H9 (cell line): ENCODE measurements at regions not wholly inside any gene's neighbourhood (a gene's known extent, or its start where the extent isn't known, plus 50 kb on each side); places are given as distances from the start of the nearest gene placed in this dataset.

Experiments used
- DNase-seq: peaks from one replicate; pipeline ENCODE4 v3.0.0-alpha.2; 2017
- H2AFZ ChIP-seq: one replicate; pipeline ENCODE4 v1.6.1; 2013; ENCODE audit warnings: mild to moderate bottlenecking, low read length, control low read depth, moderate library complexity
- H2AK5ac ChIP-seq: 2 replicates; pipeline ENCODE4 v1.6.1; 2013; ENCODE audit warnings: low read length, control low read depth, mixed read lengths; ENCODE audit not compliant: insufficient read length
- H2BK120ac ChIP-seq: one replicate; pipeline ENCODE4 v1.6.1; 2013; ENCODE audit warnings: low read depth, mild to moderate bottlenecking, low read length, control low read depth, inconsistent platforms; ENCODE audit not compliant: poor library complexity, severe bottlenecking
- H2BK12ac ChIP-seq: 2 replicates; pipeline ENCODE4 v1.6.1; 2013; ENCODE audit warnings: low read length, control low read depth, mixed read lengths, low read depth; ENCODE audit not compliant: insufficient read length
- H2BK15ac ChIP-seq: 2 replicates; pipeline ENCODE4 v1.6.1; 2013; ENCODE audit warnings: low read depth, low read length, control low read depth
- H2BK20ac ChIP-seq: one replicate; pipeline ENCODE4 v1.6.1; 2013; ENCODE audit warnings: low read depth, mild to moderate bottlenecking, low read length, control low read depth, inconsistent platforms; ENCODE audit not compliant: poor library complexity, severe bottlenecking
- H2BK5ac ChIP-seq: 2 replicates; pipeline ENCODE4 v1.6.1; 2013; ENCODE audit warnings: low read length, control low read depth, mixed read lengths; ENCODE audit not compliant: insufficient read length
- H3K14ac ChIP-seq: 2 replicates; pipeline ENCODE4 v1.6.1; 2013; ENCODE audit warnings: low read length, control low read depth; ENCODE audit not compliant: insufficient read depth
- H3K18ac ChIP-seq: 2 replicates; pipeline ENCODE4 v1.6.1; 2013; ENCODE audit warnings: low read depth, mild to moderate bottlenecking, mixed read lengths, low read length, control low read depth; ENCODE audit not compliant: insufficient read length
- H3K23ac ChIP-seq: 2 replicates; pipeline ENCODE4 v1.6.1; 2013; ENCODE audit warnings: low read length, control low read depth, mixed read lengths, low read depth; ENCODE audit not compliant: insufficient read length
- H3K23me2 ChIP-seq: 2 replicates; pipeline ENCODE4 v1.6.1; 2013; ENCODE audit warnings: low read depth, mild to moderate bottlenecking, mixed read lengths, low read length, control low read depth; ENCODE audit not compliant: insufficient read length, poor library complexity, severe bottlenecking
- H3K27ac ChIP-seq: 2 replicates; pipeline ENCODE4 v1.5.1; 2013; ENCODE audit warnings: low read length, control low read depth, mixed read lengths, low read depth; ENCODE audit not compliant: insufficient read length
- H3K27me3 ChIP-seq: 2 replicates; pipeline ENCODE4 v1.6.1; 2013; ENCODE audit warnings: low read length, control low read depth, inconsistent platforms; ENCODE audit not compliant: insufficient read depth
- H3K4ac ChIP-seq: 2 replicates; pipeline ENCODE4 v1.6.1; 2013; ENCODE audit warnings: low read depth, mild to moderate bottlenecking, control low read depth, inconsistent platforms, low read length, moderate library complexity
- H3K4me1 ChIP-seq: 2 replicates; pipeline ENCODE4 v1.6.1; 2013; ENCODE audit warnings: low read length, control low read depth, inconsistent platforms; ENCODE audit not compliant: insufficient read depth
- H3K4me2 ChIP-seq: 2 replicates; pipeline ENCODE4 v1.6.1; 2013; ENCODE audit warnings: low read length, control low read depth, mixed read lengths; ENCODE audit not compliant: insufficient read length, insufficient read depth
- H3K56ac ChIP-seq: 2 replicates; pipeline ENCODE4 v1.6.1; 2013; ENCODE audit warnings: low read depth, mild to moderate bottlenecking, mixed read lengths, low read length, control low read depth; ENCODE audit not compliant: insufficient read length
- H3K79me1 ChIP-seq: 2 replicates; pipeline ENCODE4 v1.6.1; 2013; ENCODE audit warnings: low read depth, mild to moderate bottlenecking, moderate library complexity, low read length, control low read depth, inconsistent platforms; ENCODE audit not compliant: insufficient read depth, poor library complexity, severe bottlenecking
- H3K79me2 ChIP-seq: 2 replicates; pipeline ENCODE4 v1.6.1; 2013; ENCODE audit warnings: low read length, control low read depth, inconsistent platforms; ENCODE audit not compliant: insufficient read depth
- H3K9ac ChIP-seq: 2 replicates; pipeline ENCODE4 v1.6.1; 2013; ENCODE audit warnings: low read length, control low read depth, mixed read lengths; ENCODE audit not compliant: insufficient read length; ENCODE audit errors: extremely low read depth
- H3K9me3 ChIP-seq: one replicate; pipeline ENCODE4 v1.6.1; 2013; ENCODE audit warnings: low read depth, low read length, inconsistent platforms; ENCODE audit not compliant: control insufficient read depth
- H3T11ph ChIP-seq: one replicate; pipeline ENCODE4 v1.6.1; 2013; ENCODE audit warnings: mild to moderate bottlenecking, low read length, control low read depth, inconsistent platforms
- H4K20me1 ChIP-seq: one replicate; pipeline ENCODE4 v1.6.1; 2013; ENCODE audit not compliant: control insufficient read depth, insufficient read length, insufficient read depth
- H4K5ac ChIP-seq: 2 replicates; pipeline ENCODE4 v1.6.1; 2013; ENCODE audit warnings: low read depth, mild to moderate bottlenecking, mixed read lengths, low read length, control low read depth; ENCODE audit not compliant: insufficient read length
- H4K8ac ChIP-seq: replicated peaks from 2 replicates; pipeline ENCODE4 v1.6.1; 2013; ENCODE audit warnings: low read length, control low read depth, mixed read lengths, low read depth; ENCODE audit not compliant: insufficient read length
- H4K91ac ChIP-seq: 2 replicates; pipeline ENCODE4 v1.6.1; 2013; ENCODE audit warnings: low read depth, mild to moderate bottlenecking, moderate library complexity, mixed read lengths, low read length, control low read depth; ENCODE audit not compliant: insufficient read length
- H3K27ac Mint-ChIP-seq, 3 experiments: 2 replicates in 2 of 3; 3 replicates in 1 of 3; pipeline ENCODE4 v1.8.0; 2020 to 2021; ENCODE audit warnings: mixed read lengths in 3 of 3, mild to moderate bottlenecking in 1 of 3, moderate library complexity in 1 of 3
- H3K27me3 Mint-ChIP-seq: 2 replicates; pipeline ENCODE4 v1.8.0; 2021; ENCODE audit warnings: low read depth, mild to moderate bottlenecking, moderate library complexity, mixed read lengths
- H3K36me3 Mint-ChIP-seq, 3 experiments: 2 replicates in 2 of 3; 3 replicates in 1 of 3; pipeline ENCODE4 v1.8.0; 2020 to 2021; ENCODE audit warnings: low read depth in 3 of 3, mixed read lengths in 3 of 3; ENCODE audit not compliant: insufficient read depth in 1 of 3
- H3K4me1 Mint-ChIP-seq, 2 experiments: 2 replicates each; pipeline ENCODE4 v1.8.0; 2020; ENCODE audit warnings: mixed read lengths in 2 of 2
- H3K4me3 Mint-ChIP-seq, 2 experiments: 2 replicates in 1 of 2; 3 replicates in 1 of 2; pipeline ENCODE4 v1.8.0; 2020 to 2021; ENCODE audit warnings: mild to moderate bottlenecking in 2 of 2, mixed read lengths in 2 of 2, moderate library complexity in 1 of 2
- H3K9me3 Mint-ChIP-seq, 2 experiments: 2 replicates in 1 of 2; 3 replicates in 1 of 2; pipeline ENCODE4 v1.8.0; 2020; ENCODE audit warnings: mild to moderate bottlenecking in 2 of 2, mixed read lengths in 2 of 2, moderate library complexity in 1 of 2
- WGBS: extraction: QIAGEN DNeasy Blood & Tissue Kit; methylation state at CpG from one replicate; pipeline ENCODE4 v1.1.7; 2013; ENCODE audit warnings: missing lambda C conversion rate, low lambda C conversion rate, mixed read lengths; ENCODE audit not compliant: insufficient read length; ENCODE audit errors: extremely low coverage; 5-methylcytosine and 5-hydroxymethylcytosine counted together
- TF ChIP-seq, protein P1 (sequence below): fragments of 200-600 bp; sonication (generic); conservative IDR thresholded peaks from 3 replicates; pipeline ENCODE4 v1.8.0; 2021; ENCODE audit warnings: antibody characterized with exemption, mild to moderate bottlenecking

DNA sequence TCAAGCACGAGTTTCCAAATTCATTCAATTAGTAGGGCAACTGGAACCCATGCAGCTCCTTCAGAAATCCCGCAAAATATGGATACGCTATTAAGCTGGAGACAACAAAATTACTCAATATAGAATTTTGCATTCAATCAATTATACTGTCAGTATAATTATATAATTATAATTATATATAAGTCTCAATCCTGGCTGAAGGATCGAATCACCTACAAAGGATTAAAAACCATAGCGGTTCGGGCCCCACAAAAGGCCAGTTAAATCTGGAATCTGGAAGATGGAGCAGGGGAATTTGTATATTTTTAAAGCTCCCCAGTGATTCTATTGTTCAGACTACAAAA lies 55.7 kb downstream of the FHIP2A start:
- no peaks in the 10 kb centered on the region for H3K79me2 ChIP-seq
- no peak overlapping the region for H3K9ac ChIP-seq
- no peak overlapping the region for H2AFZ ChIP-seq
- Mint-ChIP-seq H3K4me1 (peaks cover 35 to 43% of the 10 kb centered on the region in 2 experiments), H3K9me3 (no peaks in the 10 kb centered on the region), H3K27me3 (peaks cover 7% of the 10 kb centered on the region), H3K27ac (no peak overlapping the region), H3K36me3 (no peaks in the 10 kb centered on the region; a peak in 1 of 7 replicates), H3K4me3 (no peak overlapping the region)
- no peak overlapping the region for H2BK15ac ChIP-seq
- no peak overlapping the region for H3K14ac ChIP-seq
- no peaks in the 10 kb centered on the region for H3K9me3 ChIP-seq
- H3K4ac ChIP-seq: no peak overlapping the region
- H4K20me1 ChIP-seq: no peaks in the 10 kb centered on the region
- H2BK20ac ChIP-seq: no peak overlapping the region
- no CpG with 5 or more reads among the region's 6 CpGs for WGBS
- no peak overlapping the region for H4K8ac ChIP-seq
- no peak overlapping the region for H2BK120ac ChIP-seq
- no peak overlapping the region for H3K18ac ChIP-seq
- no peak overlapping the region for H3K56ac ChIP-seq
- H3K23me2 ChIP-seq: no peaks in the 10 kb centered on the region
- no peak overlapping the region for H2BK12ac ChIP-seq
- TF ChIP-seq, protein P1, sequence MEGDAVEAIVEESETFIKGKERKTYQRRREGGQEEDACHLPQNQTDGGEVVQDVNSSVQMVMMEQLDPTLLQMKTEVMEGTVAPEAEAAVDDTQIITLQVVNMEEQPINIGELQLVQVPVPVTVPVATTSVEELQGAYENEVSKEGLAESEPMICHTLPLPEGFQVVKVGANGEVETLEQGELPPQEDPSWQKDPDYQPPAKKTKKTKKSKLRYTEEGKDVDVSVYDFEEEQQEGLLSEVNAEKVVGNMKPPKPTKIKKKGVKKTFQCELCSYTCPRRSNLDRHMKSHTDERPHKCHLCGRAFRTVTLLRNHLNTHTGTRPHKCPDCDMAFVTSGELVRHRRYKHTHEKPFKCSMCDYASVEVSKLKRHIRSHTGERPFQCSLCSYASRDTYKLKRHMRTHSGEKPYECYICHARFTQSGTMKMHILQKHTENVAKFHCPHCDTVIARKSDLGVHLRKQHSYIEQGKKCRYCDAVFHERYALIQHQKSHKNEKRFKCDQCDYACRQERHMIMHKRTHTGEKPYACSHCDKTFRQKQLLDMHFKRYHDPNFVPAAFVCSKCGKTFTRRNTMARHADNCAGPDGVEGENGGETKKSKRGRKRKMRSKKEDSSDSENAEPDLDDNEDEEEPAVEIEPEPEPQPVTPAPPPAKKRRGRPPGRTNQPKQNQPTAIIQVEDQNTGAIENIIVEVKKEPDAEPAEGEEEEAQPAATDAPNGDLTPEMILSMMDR: no peak; the same call in 2 of the 3 replicates
- DNase-seq: no peak
- H3K4me2 ChIP-seq: no peak overlapping the region
- H4K91ac ChIP-seq: no peak overlapping the region
- H2BK5ac ChIP-seq: no peak overlapping the region
- no peaks in the 10 kb centered on the region for H3K27me3 ChIP-seq
- peaks cover 6% of the 10 kb centered on the region; the same call in 1 of the 2 replicates for H3K4me1 ChIP-seq
- no peak overlapping the region for H3T11ph ChIP-seq
- no peak overlapping the region for H2AK5ac ChIP-seq
- no peak overlapping the region for H3K23ac ChIP-seq
- no peak overlapping the region for H3K27ac ChIP-seq
- H4K5ac ChIP-seq: no peak overlapping the region
- H3K79me1 ChIP-seq: no peaks in the 10 kb centered on the region
